ENCODE measurements at regions not wholly inside any gene's neighbourhood (a gene's known extent, or its start where the extent isn't known, plus 50 kb on each side); places are given as distances from the start of the nearest gene placed in this dataset.

- TF ChIP-seq CTCF (IDR thresholded peaks at IDR 0.05) (no peak), POLR2AphosphoS5 (IDR thresholded peaks at IDR 0.05; ENCODE audit: insufficient read depth in 1 of 2, low read depth in 1 of 2) (no peak), POLR2A (IDR thresholded peaks at IDR 0.05) (no peak)
Measured at GRCh38 chr4:54493862-54494261, 163.9 kb upstream of the KIT start.
